ENCODE measurements at regions not wholly inside any gene's neighbourhood (a gene's known extent, or its start where the extent isn't known, plus 50 kb on each side); places are given as distances from the start of the nearest gene placed in this dataset.

DNA sequence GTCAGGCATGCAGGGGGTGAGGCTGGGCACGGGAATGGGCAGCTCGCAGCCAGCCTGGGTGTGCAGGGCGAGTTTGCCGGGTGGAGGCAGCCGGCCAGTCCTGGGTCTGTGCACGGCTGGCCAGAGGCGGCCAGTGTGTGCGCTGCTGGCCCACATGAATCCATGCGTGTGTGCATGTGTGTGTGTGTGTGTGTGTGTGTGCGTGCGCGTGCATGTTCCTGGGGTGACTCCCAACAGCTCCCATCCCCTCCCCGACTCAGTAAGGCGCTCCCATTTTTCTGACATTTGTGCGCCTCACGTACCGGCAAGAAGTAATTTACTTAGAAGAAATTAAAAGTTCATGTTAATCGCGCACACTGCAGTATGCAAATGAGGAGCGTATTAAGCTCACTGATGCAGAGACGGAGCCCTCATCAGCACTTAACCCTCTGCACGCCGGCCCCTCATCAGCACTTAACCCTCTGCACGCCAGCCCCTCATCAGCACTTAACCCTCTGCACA is 55.4 kb upstream of the ACSF3 start:
- TF ChIP-seq POLR2AphosphoS5 (IDR thresholded peaks at IDR 0.05; ENCODE audit: low read depth) (no peak), GABPA (IDR thresholded peaks at IDR 0.05; ENCODE audit: low read depth) (no peak), SPI1 (IDR thresholded peaks at IDR 0.05; ENCODE audit: borderline replicate concordance, low read depth) (no peak)
- TF ChIP-seq, protein P1, sequence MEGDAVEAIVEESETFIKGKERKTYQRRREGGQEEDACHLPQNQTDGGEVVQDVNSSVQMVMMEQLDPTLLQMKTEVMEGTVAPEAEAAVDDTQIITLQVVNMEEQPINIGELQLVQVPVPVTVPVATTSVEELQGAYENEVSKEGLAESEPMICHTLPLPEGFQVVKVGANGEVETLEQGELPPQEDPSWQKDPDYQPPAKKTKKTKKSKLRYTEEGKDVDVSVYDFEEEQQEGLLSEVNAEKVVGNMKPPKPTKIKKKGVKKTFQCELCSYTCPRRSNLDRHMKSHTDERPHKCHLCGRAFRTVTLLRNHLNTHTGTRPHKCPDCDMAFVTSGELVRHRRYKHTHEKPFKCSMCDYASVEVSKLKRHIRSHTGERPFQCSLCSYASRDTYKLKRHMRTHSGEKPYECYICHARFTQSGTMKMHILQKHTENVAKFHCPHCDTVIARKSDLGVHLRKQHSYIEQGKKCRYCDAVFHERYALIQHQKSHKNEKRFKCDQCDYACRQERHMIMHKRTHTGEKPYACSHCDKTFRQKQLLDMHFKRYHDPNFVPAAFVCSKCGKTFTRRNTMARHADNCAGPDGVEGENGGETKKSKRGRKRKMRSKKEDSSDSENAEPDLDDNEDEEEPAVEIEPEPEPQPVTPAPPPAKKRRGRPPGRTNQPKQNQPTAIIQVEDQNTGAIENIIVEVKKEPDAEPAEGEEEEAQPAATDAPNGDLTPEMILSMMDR (IDR thresholded peaks at IDR 0.05; ENCODE audit: insufficient read depth, low read length), result no peak
